ENCODE measurements at regions not wholly inside any gene's neighbourhood (a gene's known extent, or its start where the extent isn't known, plus 50 kb on each side); places are given as distances from the start of the nearest gene placed in this dataset.

DNA sequence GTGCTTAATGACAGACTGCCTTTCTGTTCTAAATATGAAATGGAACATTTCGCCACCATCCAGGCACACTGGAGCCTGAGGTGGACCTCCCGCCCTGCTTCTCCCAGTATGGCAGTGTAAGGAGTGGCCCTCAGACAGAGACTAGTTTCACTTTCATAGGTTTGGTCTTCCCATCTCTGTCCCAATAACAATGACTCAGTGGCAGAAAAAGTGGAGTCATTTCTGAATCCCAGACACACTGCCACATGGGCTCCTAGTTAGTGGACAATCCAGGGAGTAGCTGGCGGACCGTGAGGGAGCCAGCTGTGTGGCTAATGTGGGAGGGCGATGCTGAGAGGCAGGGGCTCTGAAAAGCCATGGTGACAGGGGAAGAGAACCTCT is 95.6 kb upstream of the TSPAN2 start:
- peaks cover 0 to 9% (median 2%) of the 10 kb centered on the region in 4 donors for H3K4me1 ChIP-seq
- DNase-seq: no peak
- intact Hi-C loops (cut with DNase I): no loop called here

DNA sequence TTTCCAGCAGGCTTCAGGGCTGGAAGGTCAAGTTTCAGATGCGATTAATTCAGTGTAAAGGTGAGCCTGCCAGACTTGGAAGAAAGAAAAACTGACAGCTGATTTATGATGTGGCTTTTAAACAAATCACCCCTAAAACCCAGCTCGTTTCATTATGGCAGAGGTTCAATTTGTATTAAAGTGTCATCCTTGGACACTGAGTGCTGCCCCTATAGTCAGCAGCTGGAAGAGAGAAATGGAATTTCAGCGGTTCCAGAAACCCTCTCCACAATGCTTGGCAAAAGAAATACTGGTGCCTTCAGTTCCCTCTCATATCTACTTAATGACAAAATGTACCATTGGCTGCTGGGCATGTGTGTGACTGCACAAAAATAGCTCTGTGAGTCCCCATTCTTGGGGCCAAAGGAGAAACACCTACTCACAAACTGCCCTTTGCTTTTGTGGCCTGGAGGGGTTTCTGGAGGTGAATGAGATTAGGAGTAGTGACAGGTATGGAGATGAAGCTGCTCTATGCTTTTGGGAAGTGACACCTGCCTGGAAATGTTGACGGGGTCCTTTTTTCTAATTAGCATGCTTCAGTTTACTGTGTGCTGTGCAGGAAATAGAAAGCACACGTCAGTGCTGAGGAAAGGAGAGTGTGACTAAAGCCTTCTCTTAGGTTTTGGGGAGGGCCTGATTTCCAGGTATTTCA is 95.1 kb upstream of the TSPAN2 start:
- Histone ChIP-seq H3K27me3 (no peaks in the 10 kb centered on the region), H3K36me3 (no peaks in the 10 kb centered on the region), H3K4me3 (no peak overlapping the region), H3K27ac (peak overlapping the region in 2 of 4 donors; percentile 7 to 41), H3K4me1 (peaks cover 0 to 3% (median 0%) of the 10 kb centered on the region in 4 donors), H3K9me3 (no peaks in the 10 kb centered on the region)
- WGBS, 2 donors: 75 to 76% methylated on average over 5 of the region's 5 CpGs
- TF ChIP-seq, protein P1, sequence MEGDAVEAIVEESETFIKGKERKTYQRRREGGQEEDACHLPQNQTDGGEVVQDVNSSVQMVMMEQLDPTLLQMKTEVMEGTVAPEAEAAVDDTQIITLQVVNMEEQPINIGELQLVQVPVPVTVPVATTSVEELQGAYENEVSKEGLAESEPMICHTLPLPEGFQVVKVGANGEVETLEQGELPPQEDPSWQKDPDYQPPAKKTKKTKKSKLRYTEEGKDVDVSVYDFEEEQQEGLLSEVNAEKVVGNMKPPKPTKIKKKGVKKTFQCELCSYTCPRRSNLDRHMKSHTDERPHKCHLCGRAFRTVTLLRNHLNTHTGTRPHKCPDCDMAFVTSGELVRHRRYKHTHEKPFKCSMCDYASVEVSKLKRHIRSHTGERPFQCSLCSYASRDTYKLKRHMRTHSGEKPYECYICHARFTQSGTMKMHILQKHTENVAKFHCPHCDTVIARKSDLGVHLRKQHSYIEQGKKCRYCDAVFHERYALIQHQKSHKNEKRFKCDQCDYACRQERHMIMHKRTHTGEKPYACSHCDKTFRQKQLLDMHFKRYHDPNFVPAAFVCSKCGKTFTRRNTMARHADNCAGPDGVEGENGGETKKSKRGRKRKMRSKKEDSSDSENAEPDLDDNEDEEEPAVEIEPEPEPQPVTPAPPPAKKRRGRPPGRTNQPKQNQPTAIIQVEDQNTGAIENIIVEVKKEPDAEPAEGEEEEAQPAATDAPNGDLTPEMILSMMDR (IDR thresholded peaks at IDR 0.05): no peak
- TF ChIP-seq POLR2A (IDR thresholded peaks at IDR 0.05) (no peak), POLR2AphosphoS5 (IDR thresholded peaks at IDR 0.05) (no peak), EP300 (IDR thresholded peaks at IDR 0.05) (no peak)
- no peak for DNase-seq
- intact Hi-C loops (cut with DNase I): no loop called here

More for the DNA sequence above, 95.6 kb upstream of the TSPAN2 start:
- Histone ChIP-seq H3K9me3 (no peaks in the 10 kb centered on the region), H3K27me3 (no peaks in the 10 kb centered on the region), H3K36me3 (no peaks in the 10 kb centered on the region), H3K4me3 (no peak overlapping the region), H3K27ac (peak overlapping the region in 1 of 4 donors; percentile 41)
- TF ChIP-seq EP300 (IDR thresholded peaks at IDR 0.05): no peak
- TF ChIP-seq, protein P1 (IDR thresholded peaks at IDR 0.05): no peak
- no peak for TF ChIP-seq POLR2A (IDR thresholded peaks at IDR 0.05)
- peak in 1 of 4 donors; percentile 8 for TF ChIP-seq POLR2AphosphoS5 (IDR thresholded peaks at IDR 0.05)
- WGBS, 2 donors: 91 to 95% methylated on average over 5 of the region's 5 CpGs

DNA sequence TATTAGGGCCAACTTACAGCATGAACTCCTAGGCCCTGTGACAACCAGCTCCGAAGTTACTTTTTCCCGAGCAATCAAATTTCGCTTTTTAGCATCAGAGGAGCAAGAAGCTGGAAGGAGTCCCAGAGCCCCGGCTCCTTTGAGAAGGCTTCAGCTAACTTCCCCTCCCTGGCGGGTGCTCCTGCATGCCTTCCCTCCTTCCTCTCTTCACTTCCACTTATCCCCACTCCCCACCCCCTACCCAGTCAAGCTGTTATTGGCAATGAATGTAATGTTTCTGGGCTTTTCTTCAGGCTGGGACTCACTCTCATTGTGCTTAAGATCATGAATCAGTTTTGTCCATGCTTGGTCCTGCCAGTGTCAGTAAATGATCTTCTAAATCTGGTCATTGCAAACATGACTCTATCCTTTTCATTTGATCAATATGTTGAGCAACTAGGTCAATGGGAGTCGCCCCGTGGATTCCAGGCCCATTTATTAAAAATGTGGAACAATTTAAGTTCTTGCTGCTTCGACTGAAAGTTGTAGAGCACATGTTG is 94.5 kb upstream of the TSPAN2 start:
- WGBS, 2 donors: 72 to 83% methylated on average over 8 of the region's 8 CpGs
- Histone ChIP-seq H3K4me3 (no peak overlapping the region), H3K36me3 (no peaks in the 10 kb centered on the region), H3K27me3 (no peaks in the 10 kb centered on the region), H3K4me1 (no peaks in the 10 kb centered on the region), H3K9me3 (no peaks in the 10 kb centered on the region), H3K27ac (peak overlapping the region in 2 of 4 donors; percentile 7 to 41)
- TF ChIP-seq EP300 (IDR thresholded peaks at IDR 0.05) (no peak), POLR2AphosphoS5 (IDR thresholded peaks at IDR 0.05) (peak in 1 of 4 donors; percentile 12)
- intact Hi-C loops (cut with DNase I): no loop called here
- peak; percentile 69 for DNase-seq

DNA sequence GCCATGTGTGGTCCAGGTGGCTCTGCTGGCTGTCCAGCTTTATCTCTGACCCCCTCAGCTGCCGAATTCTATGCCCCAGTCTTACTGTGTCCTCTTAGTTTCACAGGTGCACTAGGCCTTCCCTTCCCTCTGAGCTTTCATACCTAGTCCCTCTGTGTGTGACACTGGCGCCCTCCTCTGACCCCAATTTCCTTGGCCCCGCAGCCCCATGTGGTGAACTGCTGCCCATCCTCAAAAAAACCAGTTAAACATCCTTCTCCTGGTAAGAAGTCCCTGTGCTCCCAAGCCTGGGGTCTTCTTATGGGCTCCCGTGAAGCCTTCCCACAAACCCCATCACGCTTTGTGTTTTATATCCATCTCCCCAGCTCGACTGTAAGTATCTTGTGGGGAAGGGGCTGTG is 93.9 kb upstream of the TSPAN2 start:
- no peaks in the 10 kb centered on the region for H3K27me3 ChIP-seq
- WGBS, 2 donors: 90 to 92% methylated on average over 6 of the region's 6 CpGs
- no peaks in the 10 kb centered on the region for H3K4me1 ChIP-seq
- H3K27ac ChIP-seq: no peak overlapping the region
- no peaks in the 10 kb centered on the region for H3K36me3 ChIP-seq
- H3K9me3 ChIP-seq: no peaks in the 10 kb centered on the region
- H3K4me3 ChIP-seq: no peak overlapping the region
- no peak for DNase-seq
- intact Hi-C loops (cut with DNase I): no loop called here
- TF ChIP-seq EP300 (IDR thresholded peaks at IDR 0.05) (no peak), POLR2AphosphoS5 (IDR thresholded peaks at IDR 0.05) (no peak), POLR2A (IDR thresholded peaks at IDR 0.05) (no peak)
- TF ChIP-seq, protein P1 (IDR thresholded peaks at IDR 0.05): no peak

DNA sequence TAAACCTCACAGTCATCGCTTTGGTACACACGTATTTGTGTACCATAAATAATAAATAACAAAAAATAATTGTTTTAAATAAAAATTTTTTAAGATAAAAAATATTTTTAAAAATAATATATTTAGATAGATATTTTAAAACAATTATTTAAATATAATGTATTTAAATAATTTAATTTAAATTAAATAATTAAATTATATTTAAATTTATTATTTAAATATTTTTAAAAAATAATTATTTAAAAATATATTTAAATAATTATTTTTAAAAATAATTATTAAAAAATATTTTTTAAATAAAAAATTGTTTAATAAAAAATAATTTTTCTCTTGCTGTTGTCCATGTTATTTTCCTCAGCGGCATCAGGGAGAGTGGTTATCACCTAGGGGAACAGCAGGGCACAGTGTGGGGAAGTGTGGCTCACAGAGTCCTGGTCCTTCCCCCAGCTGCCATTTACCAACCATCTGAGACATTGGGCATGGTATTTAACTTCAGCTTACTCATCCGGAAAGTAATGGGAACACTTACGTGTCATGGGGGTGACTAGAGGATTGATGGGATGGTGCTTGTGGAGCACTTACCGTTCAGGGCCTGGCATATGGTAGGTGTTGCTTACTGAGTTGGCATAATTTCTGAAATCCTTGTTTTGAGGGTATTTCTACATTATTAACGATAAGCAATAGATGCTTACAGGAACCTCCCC is 92.9 kb upstream of the TSPAN2 start:
- no peaks in the 10 kb centered on the region for H3K4me1 ChIP-seq
- no peaks in the 10 kb centered on the region for H3K9me3 ChIP-seq
- intact Hi-C loops (cut with DNase I): no loop called here
- TF ChIP-seq POLR2A (IDR thresholded peaks at IDR 0.05) (no peak), POLR2AphosphoS5 (IDR thresholded peaks at IDR 0.05) (no peak), EP300 (IDR thresholded peaks at IDR 0.05) (no peak)
- TF ChIP-seq, protein P1 (IDR thresholded peaks at IDR 0.05): no peak
- WGBS, 2 donors: 84 to 88% methylated on average over 7 of the region's 7 CpGs
- H3K27ac ChIP-seq: no peak overlapping the region
- no peaks in the 10 kb centered on the region for H3K36me3 ChIP-seq
- no peaks in the 10 kb centered on the region for H3K27me3 ChIP-seq
- DNase-seq: no peak
- H3K4me3 ChIP-seq: no peak overlapping the region

Data from sigmoid colon (tissue), 6 donors.